ENCODE measurements at regions not wholly inside any gene's neighbourhood (a gene's known extent, or its start where the extent isn't known, plus 50 kb on each side); places are given as distances from the start of the nearest gene placed in this dataset.

DNA sequence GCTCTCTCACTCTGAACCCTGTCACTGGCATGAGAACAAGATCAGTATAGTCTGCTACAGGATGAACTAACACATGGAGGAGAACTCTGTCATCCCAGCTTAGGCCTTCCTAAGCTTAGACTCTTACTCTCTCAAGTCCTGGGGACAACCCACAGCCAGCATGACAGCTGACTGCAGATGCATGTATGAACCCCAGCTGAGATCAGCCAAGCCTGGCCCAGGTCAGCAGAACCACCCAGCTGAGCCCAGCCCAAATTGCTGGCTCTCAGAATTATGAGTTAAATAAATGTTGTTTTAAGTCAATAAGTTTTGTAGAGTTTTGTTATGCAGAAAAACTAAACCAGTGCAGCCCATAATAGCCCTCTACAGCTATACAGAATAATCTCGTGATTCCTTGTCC is 287.3 kb downstream of the TNS1 start:
- Histone ChIP-seq H3K9me3 (ENCODE audit: low read depth, low read length, poor library complexity, severe bottlenecking) (no peaks in the 10 kb centered on the region), H3K4me1 (ENCODE audit: insufficient read depth, low read length, poor library complexity, severe bottlenecking) (no peaks in the 10 kb centered on the region), H3K36me3 (ENCODE audit: insufficient read depth, low read length, poor library complexity, severe bottlenecking) (no peaks in the 10 kb centered on the region), H3K4me3 (ENCODE audit: low read depth, low read length, poor library complexity, severe bottlenecking) (no peak overlapping the region), H3K27me3 (replicated peaks; ENCODE audit: insufficient read depth, low read depth, low read length, poor library complexity) (no peaks in the 10 kb centered on the region), H3K27ac (ENCODE audit: low read depth, low read length, poor library complexity, severe bottlenecking) (no peak overlapping the region)
- TF ChIP-seq, protein P1, sequence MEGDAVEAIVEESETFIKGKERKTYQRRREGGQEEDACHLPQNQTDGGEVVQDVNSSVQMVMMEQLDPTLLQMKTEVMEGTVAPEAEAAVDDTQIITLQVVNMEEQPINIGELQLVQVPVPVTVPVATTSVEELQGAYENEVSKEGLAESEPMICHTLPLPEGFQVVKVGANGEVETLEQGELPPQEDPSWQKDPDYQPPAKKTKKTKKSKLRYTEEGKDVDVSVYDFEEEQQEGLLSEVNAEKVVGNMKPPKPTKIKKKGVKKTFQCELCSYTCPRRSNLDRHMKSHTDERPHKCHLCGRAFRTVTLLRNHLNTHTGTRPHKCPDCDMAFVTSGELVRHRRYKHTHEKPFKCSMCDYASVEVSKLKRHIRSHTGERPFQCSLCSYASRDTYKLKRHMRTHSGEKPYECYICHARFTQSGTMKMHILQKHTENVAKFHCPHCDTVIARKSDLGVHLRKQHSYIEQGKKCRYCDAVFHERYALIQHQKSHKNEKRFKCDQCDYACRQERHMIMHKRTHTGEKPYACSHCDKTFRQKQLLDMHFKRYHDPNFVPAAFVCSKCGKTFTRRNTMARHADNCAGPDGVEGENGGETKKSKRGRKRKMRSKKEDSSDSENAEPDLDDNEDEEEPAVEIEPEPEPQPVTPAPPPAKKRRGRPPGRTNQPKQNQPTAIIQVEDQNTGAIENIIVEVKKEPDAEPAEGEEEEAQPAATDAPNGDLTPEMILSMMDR (conservative IDR thresholded peaks at IDR 0.05; ENCODE audit: low read depth, low read length) = no peak
- TF ChIP-seq EZH2 (IDR thresholded peaks at IDR 0.05; ENCODE audit: borderline replicate concordance, low read depth, low read length, poor library complexity, severe bottlenecking) = no peak
- no TSS peak for BruUV-seq (replicated peaks)
- DNase-seq (ENCODE audit: low spot score) = no peak
- ChIA-PET POLR2A (ENCODE audit: low non-redundant PET) (no interaction called here), CTCF (no interaction called here)
- intact Hi-C loops (cut with micrococcal nuclease; ENCODE audit: unreplicated experiment) = no loop called here

DNA sequence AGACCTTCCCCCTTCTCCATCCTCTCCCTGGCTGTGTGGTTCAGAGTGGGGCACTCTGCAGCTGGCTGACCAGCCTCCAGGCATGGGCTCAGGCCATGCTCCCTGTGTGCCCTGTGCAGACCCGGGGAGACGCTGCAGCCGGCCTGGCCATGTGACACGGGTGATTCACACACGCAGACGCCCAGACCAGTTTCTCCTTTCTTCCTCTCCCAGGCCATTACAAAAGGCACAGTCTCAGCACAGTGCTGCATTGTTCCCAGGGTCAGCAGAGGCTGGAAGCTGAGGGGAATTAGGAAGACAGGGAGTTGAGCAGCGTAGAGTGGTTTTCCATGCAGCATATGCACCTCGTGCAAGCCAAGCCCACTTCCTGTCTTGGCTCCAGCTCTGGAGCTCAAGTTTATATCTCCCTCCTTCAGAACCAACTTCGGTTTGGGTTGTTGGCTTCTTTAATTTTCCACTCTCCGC is 288.5 kb downstream of the TNS1 start:
- no peak overlapping the region for H3K4me3 ChIP-seq (ENCODE audit: low read depth, low read length, poor library complexity, severe bottlenecking)
- POLR2A ChIA-PET (ENCODE audit: low non-redundant PET) = no interaction called here
- CTCF ChIA-PET = interaction anchor here (0.5 kb wide), 1 partner anchor 1019 kb away, joined by 3 read pairs; the partner anchor contains the start of gene IGFBP5
- TF ChIP-seq, protein P1 (conservative IDR thresholded peaks at IDR 0.05; ENCODE audit: low read depth, low read length) = no peak
- TF ChIP-seq EZH2 (IDR thresholded peaks at IDR 0.05; ENCODE audit: borderline replicate concordance, low read depth, low read length, poor library complexity, severe bottlenecking) = no peak
- no peak overlapping the region for H3K27ac ChIP-seq (ENCODE audit: low read depth, low read length, poor library complexity, severe bottlenecking)
- H3K36me3 ChIP-seq (ENCODE audit: insufficient read depth, low read length, poor library complexity, severe bottlenecking) = no peaks in the 10 kb centered on the region
- no peaks in the 10 kb centered on the region for H3K9me3 ChIP-seq (ENCODE audit: low read depth, low read length, poor library complexity, severe bottlenecking)
- intact Hi-C loops (cut with micrococcal nuclease; ENCODE audit: unreplicated experiment) = loop anchor here (5.0 kb wide), 4 partner anchors 187 to 1032 kb away; partner anchors contain the start of gene IGFBP5
- no peaks in the 10 kb centered on the region for H3K27me3 ChIP-seq (replicated peaks; ENCODE audit: insufficient read depth, low read depth, low read length, poor library complexity)
- DNase-seq (ENCODE audit: low spot score) = no peak
- no TSS peak for BruUV-seq (replicated peaks)
- no peaks in the 10 kb centered on the region for H3K4me1 ChIP-seq (ENCODE audit: insufficient read depth, low read length, poor library complexity, severe bottlenecking)

DNA sequence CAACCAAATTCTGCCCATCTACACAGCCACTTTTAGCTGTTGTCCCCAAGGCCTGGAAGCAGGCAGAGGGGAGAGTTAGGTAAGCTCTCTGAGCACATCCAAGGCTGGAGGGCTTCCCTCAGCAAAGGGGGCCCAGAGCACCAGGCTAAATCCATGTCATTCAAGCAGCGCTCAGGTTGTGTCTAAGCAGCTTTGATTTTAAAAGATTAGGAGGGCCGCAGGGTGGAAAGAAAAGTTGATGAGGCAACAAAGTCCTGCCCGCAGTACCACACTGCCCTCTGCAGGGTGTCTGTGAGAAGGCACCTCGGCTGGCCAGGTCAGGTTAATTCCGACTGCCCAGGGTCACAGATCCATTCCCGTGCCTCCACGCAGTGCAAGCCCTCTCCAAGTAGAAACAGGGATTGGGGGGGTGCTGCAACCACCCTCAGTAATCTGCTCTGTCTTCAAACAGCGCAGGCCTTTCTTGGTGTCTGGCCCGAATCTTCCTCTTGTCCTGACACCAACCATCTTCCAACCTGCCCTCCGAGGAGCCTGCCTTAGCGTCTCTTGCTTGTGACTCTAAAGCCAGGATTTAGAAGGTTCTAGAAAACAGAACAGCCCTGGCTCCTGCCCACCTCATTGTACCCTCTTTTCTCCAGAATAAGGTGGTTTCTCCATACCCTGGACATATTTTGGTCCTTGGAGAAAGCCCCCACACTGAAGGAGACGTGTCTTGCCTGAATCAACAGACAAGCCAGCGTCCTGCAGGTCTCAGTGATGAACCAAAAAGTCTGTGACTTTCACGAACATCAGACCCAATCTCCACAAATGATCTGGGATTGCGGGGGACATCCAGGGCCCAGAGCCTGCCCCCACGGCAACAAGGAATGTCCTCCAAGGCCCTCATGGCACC is 289.2 kb downstream of the TNS1 start:
- intact Hi-C loops (cut with micrococcal nuclease; ENCODE audit: unreplicated experiment) = loop anchor here (2.0 to 5.0 kb wide), 5 partner anchors 186 to 1195 kb away; partner anchors contain the start of gene IGFBP5
- ChIA-PET POLR2A (ENCODE audit: low non-redundant PET) (no interaction called here), CTCF (interaction anchor here (0.5 to 1.1 kb wide), 9 partner anchors 10 to 1031 kb away, joined by 3 to 7 read pairs (median 4); partner anchors contain the start of gene IGFBP5)
- H3K27me3 ChIP-seq (replicated peaks; ENCODE audit: insufficient read depth, low read depth, low read length, poor library complexity) = no peaks in the 10 kb centered on the region
- no peaks in the 10 kb centered on the region for H3K4me1 ChIP-seq (ENCODE audit: insufficient read depth, low read length, poor library complexity, severe bottlenecking)
- H3K9me3 ChIP-seq (ENCODE audit: low read depth, low read length, poor library complexity, severe bottlenecking) = no peaks in the 10 kb centered on the region
- no peak overlapping the region for H3K27ac ChIP-seq (ENCODE audit: low read depth, low read length, poor library complexity, severe bottlenecking)
- TF ChIP-seq, protein P1 (conservative IDR thresholded peaks at IDR 0.05; ENCODE audit: low read depth, low read length) = peak; percentile 96
- TF ChIP-seq EZH2 (IDR thresholded peaks at IDR 0.05; ENCODE audit: borderline replicate concordance, low read depth, low read length, poor library complexity, severe bottlenecking) = no peak
- H3K4me3 ChIP-seq (ENCODE audit: low read depth, low read length, poor library complexity, severe bottlenecking) = no peak overlapping the region
- H3K36me3 ChIP-seq (ENCODE audit: insufficient read depth, low read length, poor library complexity, severe bottlenecking) = no peaks in the 10 kb centered on the region
- DNase-seq (ENCODE audit: low spot score) = peak; percentile 71
- no TSS peak for BruUV-seq (replicated peaks)
